BJ (cell line): ENCODE measurements at regions not wholly inside any gene's neighbourhood (a gene's known extent, or its start where the extent isn't known, plus 50 kb on each side); places are given as distances from the start of the nearest gene placed in this dataset.

Source experiments
- CTCF ChIA-PET: fragments of 350-600 bp; formaldehyde crosslinking; extraction: SDS; loops from one replicate; lab custom pipeline; 2021; ENCODE audit warnings: antibody characterized with exemption, inconsistent platforms; lab: Yijun Ruan, JAX
- POLR2A ChIA-PET: fragments of 300-600 bp; sonication (Branson Sonifier 250); formaldehyde crosslinking; extraction: SDS; loops from one replicate; lab custom pipeline; 2021; ENCODE audit warnings: antibody characterized with exemption; lab: Charles Lee
- DNase-seq: peaks from one replicate; pipeline ENCODE4 v3.0.0-alpha.2; 2011; ENCODE audit warnings: low read depth
- H3K27me3 ChIP-seq: 2 replicates; pipeline ENCODE4 v1.6.0; 2011; ENCODE audit warnings: low read length; ENCODE audit not compliant: control insufficient read depth, insufficient read depth
- H3K36me3 ChIP-seq: 2 replicates; pipeline ENCODE4 v1.5.1; 2011; ENCODE audit warnings: low read length; ENCODE audit not compliant: control insufficient read depth, insufficient read depth
- H3K4me3 ChIP-seq: 2 replicates; pipeline ENCODE4 v1.5.1; 2011; ENCODE audit warnings: low read depth, mild to moderate bottlenecking, control low read depth, low read length
- TF ChIP-seq, protein P1 (sequence below): IDR thresholded peaks from 2 replicates; pipeline ENCODE4 v1.5.1; 2011; ENCODE audit warnings: low read depth, mild to moderate bottlenecking, control low read depth, inconsistent platforms, low read length, moderate library complexity; ENCODE audit not compliant: insufficient read depth

- CTCF ChIA-PET: interaction anchor here (0.9 kb wide), 1 partner anchor 51 kb away, joined by 3 read pairs; no protein-coding TSS in a partner anchor
- Histone ChIP-seq H3K4me3 (no peak overlapping the region), H3K27me3 (no peaks in the 10 kb centered on the region), H3K36me3 (no peaks in the 10 kb centered on the region)
- TF ChIP-seq, protein P1, sequence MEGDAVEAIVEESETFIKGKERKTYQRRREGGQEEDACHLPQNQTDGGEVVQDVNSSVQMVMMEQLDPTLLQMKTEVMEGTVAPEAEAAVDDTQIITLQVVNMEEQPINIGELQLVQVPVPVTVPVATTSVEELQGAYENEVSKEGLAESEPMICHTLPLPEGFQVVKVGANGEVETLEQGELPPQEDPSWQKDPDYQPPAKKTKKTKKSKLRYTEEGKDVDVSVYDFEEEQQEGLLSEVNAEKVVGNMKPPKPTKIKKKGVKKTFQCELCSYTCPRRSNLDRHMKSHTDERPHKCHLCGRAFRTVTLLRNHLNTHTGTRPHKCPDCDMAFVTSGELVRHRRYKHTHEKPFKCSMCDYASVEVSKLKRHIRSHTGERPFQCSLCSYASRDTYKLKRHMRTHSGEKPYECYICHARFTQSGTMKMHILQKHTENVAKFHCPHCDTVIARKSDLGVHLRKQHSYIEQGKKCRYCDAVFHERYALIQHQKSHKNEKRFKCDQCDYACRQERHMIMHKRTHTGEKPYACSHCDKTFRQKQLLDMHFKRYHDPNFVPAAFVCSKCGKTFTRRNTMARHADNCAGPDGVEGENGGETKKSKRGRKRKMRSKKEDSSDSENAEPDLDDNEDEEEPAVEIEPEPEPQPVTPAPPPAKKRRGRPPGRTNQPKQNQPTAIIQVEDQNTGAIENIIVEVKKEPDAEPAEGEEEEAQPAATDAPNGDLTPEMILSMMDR: no peak
- DNase-seq: no peak
- POLR2A ChIA-PET: no interaction called here
Measured at GRCh38 chr2:53087874-53088461, 679.6 kb upstream of the CHAC2 start.

DNA sequence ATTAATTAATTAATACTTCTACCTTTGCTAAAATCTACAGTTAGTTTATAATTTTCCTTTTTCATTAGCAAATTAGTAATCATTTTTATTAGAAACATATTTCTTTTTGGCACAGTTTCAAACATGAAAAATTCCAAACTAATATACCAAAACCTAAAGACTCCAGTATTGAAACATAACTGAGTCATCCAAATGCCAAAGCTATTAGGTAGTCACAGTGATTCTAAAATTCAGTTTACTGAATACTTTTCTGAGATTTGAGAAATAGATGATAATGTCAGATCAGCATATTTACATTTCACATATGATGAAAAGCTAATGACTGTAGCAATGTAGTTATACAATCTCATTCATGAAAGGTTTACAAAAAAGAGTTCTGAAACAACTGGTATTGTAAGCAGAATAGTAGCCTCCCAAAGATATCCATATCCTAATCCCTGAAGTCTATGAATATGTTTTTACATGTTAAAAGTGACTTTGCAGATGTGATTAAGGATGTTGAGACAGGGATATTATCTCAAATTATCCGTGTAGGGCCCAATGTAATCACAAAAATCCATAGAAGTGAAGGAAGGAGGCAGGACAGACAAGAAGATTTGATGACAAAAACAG is 680.2 kb upstream of the CHAC2 start:
- Histone ChIP-seq H3K4me3 (no peak overlapping the region), H3K27me3 (no peaks in the 10 kb centered on the region), H3K36me3 (no peaks in the 10 kb centered on the region)
- DNase-seq: peak; percentile 10
- CTCF ChIA-PET: interaction anchor here (0.9 kb wide), 1 partner anchor 50 kb away, joined by 3 read pairs; no protein-coding TSS in a partner anchor
- TF ChIP-seq, protein P1: no peak
- POLR2A ChIA-PET: no interaction called here

- no peaks in the 10 kb centered on the region for H3K27me3 ChIP-seq
- TF ChIP-seq, protein P1: no peak
- no peak overlapping the region for H3K4me3 ChIP-seq
- ChIA-PET CTCF (no interaction called here), POLR2A (no interaction called here)
- no peak for DNase-seq
- H3K36me3 ChIP-seq: no peaks in the 10 kb centered on the region
Measured at GRCh38 chr2:53077413-53077812, 690.2 kb upstream of the CHAC2 start.

- ChIA-PET POLR2A (no interaction called here), CTCF (interaction anchor here (0.7 to 0.9 kb wide), 2 partner anchors 9 to 45 kb away, joined by 3 to 4 read pairs; no protein-coding TSS in a partner anchor)
- no peaks in the 10 kb centered on the region for H3K27me3 ChIP-seq
- H3K36me3 ChIP-seq: no peaks in the 10 kb centered on the region
- TF ChIP-seq, protein P1: no peak
- no peak for DNase-seq
- H3K4me3 ChIP-seq: no peak overlapping the region
Measured at GRCh38 chr2:53075760-53076159, 691.8 kb upstream of the CHAC2 start.

DNA sequence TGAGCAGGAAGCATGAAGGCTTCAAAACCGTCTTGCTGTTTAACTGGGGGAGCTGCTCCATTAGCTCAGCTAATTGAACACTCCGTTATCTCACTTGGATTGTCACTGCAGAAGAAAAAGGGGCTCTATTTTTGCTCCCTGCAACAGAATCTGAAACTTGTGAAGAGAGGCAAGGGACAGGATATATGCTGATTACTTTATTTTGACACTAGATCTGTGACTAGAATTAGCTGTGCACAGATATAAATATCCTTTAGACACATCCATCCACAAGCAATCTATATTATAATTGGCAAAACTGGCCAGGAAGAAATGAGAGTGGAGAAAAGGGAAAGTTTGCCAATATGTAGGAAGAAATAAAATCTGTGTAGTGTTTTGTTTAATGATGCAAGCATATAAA is 700.1 kb upstream of the CHAC2 start:
- CTCF ChIA-PET: interaction anchor here (1.3 kb wide), 1 partner anchor 8 kb away, joined by 3 read pairs; no protein-coding TSS in a partner anchor
- Histone ChIP-seq H3K36me3 (no peaks in the 10 kb centered on the region), H3K27me3 (no peaks in the 10 kb centered on the region), H3K4me3 (no peak overlapping the region)
- no peak for DNase-seq
- TF ChIP-seq, protein P1: no peak
- POLR2A ChIA-PET: no interaction called here
